GM12878 (cell line): ENCODE measurements at regions not wholly inside any gene's neighbourhood (a gene's known extent, or its start where the extent isn't known, plus 50 kb on each side); places are given as distances from the start of the nearest gene placed in this dataset.

Experiments
- ATAC-seq: fragments of 200-7000 bp; cut with Tn5 transposase; 3 replicates; pipeline ENCODE4 v1.9.1; 2020; ENCODE audit warnings: mild to moderate bottlenecking, moderate library complexity
- BruUV-seq: library from RNA; stranded (reverse); fragments of 400-500 nt; replicated peaks from 2 replicates; lab custom pipeline; 2021; lab: Mats Ljungman, UMichigan
- CTCF ChIA-PET: fragments of 300-600 bp; sonication (Branson Sonifier 250); formaldehyde crosslinking; extraction: SDS; loops from one replicate; lab custom pipeline; 2021; ENCODE audit warnings: inconsistent platforms; lab: Yijun Ruan, JAX
- POLR2A ChIA-PET: fragments of 350-600 bp; formaldehyde crosslinking; extraction: SDS; loops from one replicate; lab custom pipeline; 2021; ENCODE audit warnings: inconsistent platforms; lab: Charles Lee
- RAD21 ChIA-PET: fragments of 300-600 bp; sonication (Branson Sonifier 250); formaldehyde crosslinking; loops from one replicate; lab custom pipeline; 2023; ENCODE audit warnings: antibody characterized with exemption; ENCODE audit not compliant: unreplicated experiment; lab: Charles Lee
- SMC1A ChIA-PET: fragments of 300-600 bp; sonication (Branson Sonifier 250); formaldehyde crosslinking; loops from one replicate; lab custom pipeline; 2023; ENCODE audit not compliant: unreplicated experiment, uncharacterized antibody; lab: Charles Lee
- DNase-seq: peaks from one replicate; pipeline ENCODE4 v3.0.0-alpha.2; 2011; ENCODE audit warnings: low read depth, low spot score
- FAIRE-seq: peaks from 3 replicates; lab custom pipeline; 2011; peaks lifted over from hg19 to GRCh38; lab: Jason Lieb, UNC
- H2AFZ ChIP-seq: 2 replicates; pipeline ENCODE4 v1.6.0; 2011; ENCODE audit warnings: low read depth, low read length, control low read depth; ENCODE audit not compliant: control insufficient read depth
- H3K27ac ChIP-seq: 2 replicates; pipeline ENCODE4 v1.5.1; 2011; ENCODE audit warnings: control low read depth; ENCODE audit not compliant: control insufficient read depth, insufficient read depth
- H3K27me3 ChIP-seq, 2 experiments: replicated peaks in 1 of 2; 2 replicates each; pipeline versions ENCODE4 v1.6.0 to v1.6.1; 2011; ENCODE audit warnings: low read length in 1 of 2; ENCODE audit not compliant: control insufficient read depth in 2 of 2, insufficient read depth in 2 of 2
- H3K36me3 ChIP-seq, 2 experiments: 2 replicates each; pipeline ENCODE4 v1.5.1; 2011; ENCODE audit warnings: low read length in 1 of 2; ENCODE audit not compliant: control insufficient read depth in 2 of 2, insufficient read depth in 2 of 2
- H3K4me1 ChIP-seq: 2 replicates; pipeline ENCODE4 v1.6.1; 2011; ENCODE audit warnings: mild to moderate bottlenecking, low read length, moderate library complexity, mixed read lengths; ENCODE audit not compliant: control insufficient read depth, insufficient read depth
- H3K4me2 ChIP-seq: 2 replicates; pipeline ENCODE4 v1.6.0; 2011; ENCODE audit warnings: control low read depth; ENCODE audit not compliant: control insufficient read depth, insufficient read depth
- H3K4me3 ChIP-seq: fragments of 200-600 bp; sonication (generic); 2 replicates; pipeline ENCODE4 v1.5.1; 2016
- H3K79me2 ChIP-seq: 2 replicates; pipeline ENCODE4 v1.6.0; 2011; ENCODE audit warnings: low read length; ENCODE audit not compliant: control insufficient read depth, insufficient read depth
- H3K9ac ChIP-seq: 2 replicates; pipeline ENCODE4 v1.8.0; 2011; ENCODE audit warnings: low read length, control low read depth, mixed read lengths; ENCODE audit not compliant: control insufficient read depth, insufficient read depth
- H3K9me3 ChIP-seq: replicated peaks from 3 replicates; pipeline ENCODE4 v1.5.1; 2011; ENCODE audit warnings: mild to moderate bottlenecking, low read length; ENCODE audit not compliant: control insufficient read depth, insufficient read depth
- H4K20me1 ChIP-seq: 2 replicates; pipeline ENCODE4 v1.6.0; 2011; ENCODE audit not compliant: control insufficient read depth, insufficient read depth
- CBX3 ChIP-seq: fragments of 200-600 bp; sonication (generic); IDR thresholded peaks from 2 replicates; pipeline ENCODE4 v1.6.1; 2016; ENCODE audit warnings: low read depth, borderline replicate concordance
- DPF2 ChIP-seq: fragments of 450-650 bp; IDR thresholded peaks from 2 replicates; pipeline ENCODE4 v1.6.1; 2017; ENCODE audit warnings: mild to moderate bottlenecking
- E2F4 ChIP-seq: IDR thresholded peaks from 2 replicates; pipeline ENCODE4 v1.6.1; 2012; ENCODE audit warnings: low read depth, low read length, improper control_type of control experiment
- HDAC2 ChIP-seq: fragments of 200-600 bp; sonication (generic); IDR thresholded peaks from 2 replicates; pipeline ENCODE4 v1.6.1; 2017
- HDGF ChIP-seq: fragments of 450-650 bp; IDR thresholded peaks from 2 replicates; pipeline ENCODE4 v1.6.1; 2016; ENCODE audit warnings: antibody characterized with exemption
- JUNB ChIP-seq: IDR thresholded peaks from 2 replicates; pipeline ENCODE4 v1.6.1; 2016; ENCODE audit warnings: antibody characterized with exemption, mild to moderate bottlenecking
- MEF2A ChIP-seq: IDR thresholded peaks from 2 replicates; pipeline ENCODE4 v1.6.1; 2011; ENCODE audit warnings: low read depth, mild to moderate bottlenecking, low read length, moderate library complexity; ENCODE audit not compliant: insufficient read depth
- POLR2AphosphoS2 ChIP-seq: IDR thresholded peaks from 2 replicates; pipeline ENCODE4 v1.6.1; 2011; ENCODE audit warnings: low read depth, mild to moderate bottlenecking, low read length, improper control_type of control experiment, moderate library complexity
- PRDM15 ChIP-seq: fragments of 450-650 bp; formaldehyde crosslinking; IDR thresholded peaks from 2 replicates; pipeline ENCODE4 v1.4.0; 2020; ENCODE audit warnings: mild to moderate bottlenecking, moderate library complexity
- SUZ12 ChIP-seq: fragments of 200-600 bp; sonication (generic); IDR thresholded peaks from one replicate; pipeline ENCODE4 v1.6.1; 2018; ENCODE audit warnings: antibody characterized with exemption, mild to moderate bottlenecking; ENCODE audit not compliant: unreplicated experiment
- TCF3 ChIP-seq: IDR thresholded peaks from 2 replicates; pipeline ENCODE4 v1.6.1; 2012; ENCODE audit warnings: low read depth, mild to moderate bottlenecking, low read length, borderline replicate concordance; ENCODE audit not compliant: insufficient read depth
- ZNF24 ChIP-seq: fragments of 450-650 bp; IDR thresholded peaks from 2 replicates; pipeline ENCODE4 v1.6.1; 2017; ENCODE audit warnings: antibody characterized with exemption, mild to moderate bottlenecking
- WGBS: methylation state at CpG from one replicate; pipeline ENCODE4 v1.1.6; 2016; ENCODE audit warnings: low lambda C conversion rate; ENCODE audit not compliant: insufficient replicate concordance, insufficient coverage; ENCODE audit errors: missing lambda C conversion rate; 5-methylcytosine and 5-hydroxymethylcytosine counted together
- in situ Hi-C: fragments of 300-500 bp; cut with MboI; formaldehyde crosslinking; loops from 9 replicates; pipeline ENCODE4 v1.14.3; 2018; ENCODE audit warnings: mixed read lengths
- intact Hi-C: fragments of 100-400 bp; cut with micrococcal nuclease; formaldehyde crosslinking; loops from one replicate; pipeline ENCODE4 v1.14.2; 2022; ENCODE audit not compliant: unreplicated experiment
- TF ChIP-seq, protein P1 (sequence below): IDR thresholded peaks from 2 replicates; pipeline ENCODE4 v1.6.1; 2011; ENCODE audit warnings: borderline replicate concordance, low read depth, mild to moderate bottlenecking, moderate library complexity, low read length; ENCODE audit not compliant: insufficient read depth, poor library complexity, severe bottlenecking
- TF ChIP-seq, protein P2 (sequence below): fragments of 450-650 bp; IDR thresholded peaks from 2 replicates; pipeline ENCODE4 v1.6.1; 2017; ENCODE audit warnings: mild to moderate bottlenecking, moderate library complexity

DNA sequence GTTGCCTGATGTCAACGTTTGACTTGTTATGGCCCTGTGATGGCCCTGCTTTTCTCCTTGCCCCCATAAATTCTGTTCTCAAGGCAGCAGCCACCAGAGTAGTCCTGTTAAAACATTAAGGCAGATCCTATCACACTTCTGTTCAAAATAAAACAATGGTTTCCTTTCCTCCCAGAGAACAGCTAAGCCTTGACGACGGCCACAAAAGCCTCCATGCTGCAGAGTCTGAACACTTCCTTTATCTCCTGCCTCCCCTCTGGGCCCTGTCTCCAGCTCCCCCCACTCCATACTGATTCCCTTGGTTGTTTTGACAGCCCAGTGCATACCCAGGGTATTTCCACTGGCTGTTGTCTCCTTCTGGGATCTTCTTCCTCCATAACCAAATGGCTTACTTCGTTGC lies 618.1 kb downstream of the MED13L start:
- Histone ChIP-seq H3K4me1 (no peaks in the 10 kb centered on the region), H3K4me2 (no peak overlapping the region), H2AFZ (no peak overlapping the region), H3K36me3 (no peaks in the 10 kb centered on the region), H3K27me3 (peaks cover 0 to 2% of the 10 kb centered on the region in 2 experiments; a peak in 1 of 4 replicates), H3K79me2 (no peaks in the 10 kb centered on the region), H3K9me3 (no peaks in the 10 kb centered on the region), H3K9ac (no peak overlapping the region), H4K20me1 (no peaks in the 10 kb centered on the region), H3K4me3 (no peak overlapping the region), H3K27ac (no peak overlapping the region)
- intact Hi-C loops, result no loop called here
- ATAC-seq (no peak), FAIRE-seq (no peak), DNase-seq (no peak)
- no TSS peak for BruUV-seq
- SMC1A ChIA-PET, result interaction anchor here (0.6 kb wide), 1 partner anchor 27 kb away, joined by 3 read pairs; no protein-coding TSS in a partner anchor
- in situ Hi-C loops, result no loop called here
- POLR2A ChIA-PET, result no interaction called here
- 28% methylated on average over 4 of the region's 4 CpGs for WGBS
- RAD21 ChIA-PET, result no interaction called here
- CTCF ChIA-PET, result no interaction called here
- no peak for TF ChIP-seq ZNF24
- TF ChIP-seq DPF2, result no peak
- TF ChIP-seq POLR2AphosphoS2, result no peak
- TF ChIP-seq, protein P1, sequence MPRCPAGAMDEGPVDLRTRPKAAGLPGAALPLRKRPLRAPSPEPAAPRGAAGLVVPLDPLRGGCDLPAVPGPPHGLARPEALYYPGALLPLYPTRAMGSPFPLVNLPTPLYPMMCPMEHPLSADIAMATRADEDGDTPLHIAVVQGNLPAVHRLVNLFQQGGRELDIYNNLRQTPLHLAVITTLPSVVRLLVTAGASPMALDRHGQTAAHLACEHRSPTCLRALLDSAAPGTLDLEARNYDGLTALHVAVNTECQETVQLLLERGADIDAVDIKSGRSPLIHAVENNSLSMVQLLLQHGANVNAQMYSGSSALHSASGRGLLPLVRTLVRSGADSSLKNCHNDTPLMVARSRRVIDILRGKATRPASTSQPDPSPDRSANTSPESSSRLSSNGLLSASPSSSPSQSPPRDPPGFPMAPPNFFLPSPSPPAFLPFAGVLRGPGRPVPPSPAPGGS, result no peak
- TF ChIP-seq HDAC2, result no peak
- no peak for TF ChIP-seq HDGF
- no peak for TF ChIP-seq CBX3
- no peak for TF ChIP-seq E2F4
- TF ChIP-seq TCF3, result no peak
- TF ChIP-seq SUZ12, result no peak
- TF ChIP-seq, protein P2, sequence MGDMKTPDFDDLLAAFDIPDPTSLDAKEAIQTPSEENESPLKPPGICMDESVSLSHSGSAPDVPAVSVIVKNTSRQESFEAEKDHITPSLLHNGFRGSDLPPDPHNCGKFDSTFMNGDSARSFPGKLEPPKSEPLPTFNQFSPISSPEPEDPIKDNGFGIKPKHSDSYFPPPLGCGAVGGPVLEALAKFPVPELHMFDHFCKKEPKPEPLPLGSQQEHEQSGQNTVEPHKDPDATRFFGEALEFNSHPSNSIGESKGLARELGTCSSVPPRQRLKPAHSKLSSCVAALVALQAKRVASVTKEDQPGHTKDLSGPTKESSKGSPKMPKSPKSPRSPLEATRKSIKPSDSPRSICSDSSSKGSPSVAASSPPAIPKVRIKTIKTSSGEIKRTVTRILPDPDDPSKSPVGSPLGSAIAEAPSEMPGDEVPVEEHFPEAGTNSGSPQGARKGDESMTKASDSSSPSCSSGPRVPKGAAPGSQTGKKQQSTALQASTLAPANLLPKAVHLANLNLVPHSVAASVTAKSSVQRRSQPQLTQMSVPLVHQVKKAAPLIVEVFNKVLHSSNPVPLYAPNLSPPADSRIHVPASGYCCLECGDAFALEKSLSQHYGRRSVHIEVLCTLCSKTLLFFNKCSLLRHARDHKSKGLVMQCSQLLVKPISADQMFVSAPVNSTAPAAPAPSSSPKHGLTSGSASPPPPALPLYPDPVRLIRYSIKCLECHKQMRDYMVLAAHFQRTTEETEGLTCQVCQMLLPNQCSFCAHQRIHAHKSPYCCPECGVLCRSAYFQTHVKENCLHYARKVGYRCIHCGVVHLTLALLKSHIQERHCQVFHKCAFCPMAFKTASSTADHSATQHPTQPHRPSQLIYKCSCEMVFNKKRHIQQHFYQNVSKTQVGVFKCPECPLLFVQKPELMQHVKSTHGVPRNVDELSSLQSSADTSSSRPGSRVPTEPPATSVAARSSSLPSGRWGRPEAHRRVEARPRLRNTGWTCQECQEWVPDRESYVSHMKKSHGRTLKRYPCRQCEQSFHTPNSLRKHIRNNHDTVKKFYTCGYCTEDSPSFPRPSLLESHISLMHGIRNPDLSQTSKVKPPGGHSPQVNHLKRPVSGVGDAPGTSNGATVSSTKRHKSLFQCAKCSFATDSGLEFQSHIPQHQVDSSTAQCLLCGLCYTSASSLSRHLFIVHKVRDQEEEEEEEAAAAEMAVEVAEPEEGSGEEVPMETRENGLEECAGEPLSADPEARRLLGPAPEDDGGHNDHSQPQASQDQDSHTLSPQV, result no peak
- TF ChIP-seq PRDM15, result no peak
- no peak for TF ChIP-seq JUNB
- TF ChIP-seq MEF2A, result no peak
